Stimulated activated CD4-positive, alpha-beta T cell treated with anti-CD3 and anti-CD28 coated beads, Interleukin-2, amount 100 ng/mL, for 24 hours (primary cell): ENCODE measurements at regions not wholly inside any gene's neighbourhood (a gene's known extent, or its start where the extent isn't known, plus 50 kb on each side); places are given as distances from the start of the nearest gene placed in this dataset.

Experiments used
- DNase-seq, 2 donors: peaks; one replicate each; pipeline ENCODE4 v3.0.0-alpha.2; 2020

DNA sequence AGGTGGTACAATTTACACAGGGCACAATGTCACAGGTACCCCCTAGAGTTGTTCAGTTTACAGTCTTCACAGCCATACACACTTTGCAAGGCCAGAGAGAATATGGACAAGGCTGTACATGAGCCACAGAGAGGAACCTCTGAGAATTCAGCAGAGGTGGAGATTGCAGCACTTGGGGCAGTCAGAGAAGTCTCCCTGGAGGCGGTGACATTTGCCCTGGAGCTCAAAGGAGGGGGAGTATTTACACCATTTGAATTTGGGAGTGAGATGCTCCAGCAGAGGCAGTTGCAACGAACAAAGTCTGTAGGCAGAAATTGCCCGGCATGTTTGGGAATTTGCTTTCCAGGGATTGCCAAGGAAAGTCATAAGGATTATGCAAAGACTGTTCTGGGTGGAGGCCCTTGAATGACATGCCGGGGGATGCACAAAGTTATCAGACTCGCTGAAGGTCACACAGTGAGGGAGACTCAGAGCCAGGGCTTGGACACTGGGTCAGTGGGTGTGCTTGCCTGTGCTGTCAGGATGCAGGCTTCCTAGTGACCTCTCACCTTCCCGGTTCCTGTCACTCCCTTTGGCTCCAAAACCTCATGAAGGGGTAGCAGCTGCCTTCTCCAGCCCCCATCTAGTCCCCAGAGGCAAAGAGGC lies 160.7 kb upstream of the PCBD1 start:
- no peak for DNase-seq

DNA sequence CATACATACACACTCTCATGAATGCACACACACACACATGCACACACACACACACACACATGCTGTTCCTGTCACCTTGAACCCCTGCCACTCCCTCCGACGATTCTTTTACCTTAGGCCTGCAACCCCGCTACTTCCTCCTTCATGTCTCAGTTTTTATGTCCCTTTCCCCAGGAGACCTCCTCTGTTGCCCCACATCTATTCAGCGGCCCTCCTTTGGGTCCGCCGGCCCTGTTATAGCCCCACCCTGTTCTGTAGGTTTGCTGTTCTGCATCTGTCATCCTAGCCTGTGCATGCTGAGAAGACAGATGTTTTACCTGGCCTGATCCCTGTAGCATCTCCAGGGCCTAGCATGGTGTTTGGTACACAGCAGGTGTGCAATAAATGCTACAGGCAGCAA lies 161.6 kb upstream of the PCBD1 start:
- DNase-seq = no peak

DNA sequence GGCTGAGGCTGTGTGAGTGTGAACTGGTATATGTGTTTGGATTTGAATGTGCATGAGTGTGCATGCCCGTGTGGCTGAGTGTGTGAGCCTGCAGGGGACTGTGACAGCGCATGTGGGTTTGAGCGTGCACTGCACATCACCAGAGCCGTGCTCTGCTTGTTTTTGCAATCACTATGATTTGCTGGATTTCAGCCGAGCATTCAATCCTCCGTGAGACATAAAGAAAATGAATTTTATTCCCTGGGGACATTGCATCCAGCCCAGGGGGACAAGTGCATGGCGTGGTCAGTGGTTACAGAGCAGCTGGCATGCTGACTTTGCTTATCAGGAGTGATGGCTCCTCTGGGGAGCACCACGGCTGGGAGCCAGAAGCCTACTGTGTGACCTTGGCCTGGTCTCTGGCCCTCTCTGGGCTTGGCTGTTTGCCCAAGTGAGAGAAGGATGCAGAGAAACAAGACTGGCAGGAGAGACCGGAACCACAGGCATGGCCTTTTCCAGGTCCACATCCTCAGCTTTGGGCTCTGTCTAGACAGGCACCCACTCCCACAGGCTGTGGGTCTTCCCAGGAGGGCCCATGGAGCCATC lies 160.2 kb upstream of the UNC5B start:
- no peak for DNase-seq

DNA sequence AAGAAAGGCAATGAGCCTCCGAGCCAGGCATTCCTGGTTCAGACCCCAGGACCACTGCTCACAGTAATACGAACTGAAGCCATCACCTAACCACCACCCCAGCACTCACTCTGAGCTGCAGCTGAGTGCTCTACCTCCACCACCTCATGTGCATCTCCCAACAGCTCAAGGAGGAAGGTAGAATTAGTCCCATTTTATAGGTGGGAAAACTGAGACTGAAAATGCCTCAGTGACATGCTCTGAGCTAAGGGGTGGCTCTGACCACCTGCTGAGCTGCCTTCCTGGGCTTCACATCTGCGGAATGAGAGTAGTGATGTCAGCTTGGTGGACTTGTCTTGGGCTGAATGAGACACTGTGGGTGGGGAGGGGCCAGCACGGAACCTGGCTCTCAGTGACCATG lies 159.7 kb upstream of the UNC5B start:
- no peak for DNase-seq

DNA sequence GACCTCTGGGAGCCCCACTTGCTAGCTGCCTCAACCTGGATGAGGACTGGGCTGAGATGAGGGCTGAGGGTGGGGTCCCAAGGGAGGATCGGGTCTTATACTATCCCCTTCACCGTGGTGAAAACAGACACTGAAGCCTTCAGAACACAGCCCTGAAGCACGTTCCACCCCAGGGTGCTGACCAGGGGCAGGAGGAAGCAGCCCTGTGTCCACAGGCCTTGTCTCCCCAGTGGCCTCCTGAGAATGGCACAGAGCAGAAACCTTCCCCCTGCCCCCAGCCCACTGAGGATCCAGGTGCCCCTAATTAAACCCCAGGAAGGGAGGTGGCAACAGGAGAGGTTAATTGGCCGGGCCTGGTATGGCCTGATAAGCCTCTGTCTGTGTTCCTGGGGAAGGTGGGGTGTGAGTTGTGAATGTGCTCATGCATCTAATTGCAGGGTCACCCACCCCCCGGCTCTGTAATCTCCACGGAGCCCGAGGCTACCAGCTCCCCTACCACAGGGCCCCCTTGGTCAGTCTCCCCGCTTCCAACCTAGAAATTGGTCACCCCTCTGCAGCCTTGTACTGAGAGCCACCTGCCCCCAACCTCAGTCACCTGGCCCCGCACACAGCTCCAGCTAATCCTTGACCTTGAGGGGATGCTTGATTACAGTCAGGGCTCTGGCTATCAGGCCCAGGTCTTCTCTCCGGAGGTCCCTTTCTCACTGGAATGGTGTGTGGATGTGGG lies 159.0 kb upstream of the UNC5B start:
- DNase-seq = no peak

DNA sequence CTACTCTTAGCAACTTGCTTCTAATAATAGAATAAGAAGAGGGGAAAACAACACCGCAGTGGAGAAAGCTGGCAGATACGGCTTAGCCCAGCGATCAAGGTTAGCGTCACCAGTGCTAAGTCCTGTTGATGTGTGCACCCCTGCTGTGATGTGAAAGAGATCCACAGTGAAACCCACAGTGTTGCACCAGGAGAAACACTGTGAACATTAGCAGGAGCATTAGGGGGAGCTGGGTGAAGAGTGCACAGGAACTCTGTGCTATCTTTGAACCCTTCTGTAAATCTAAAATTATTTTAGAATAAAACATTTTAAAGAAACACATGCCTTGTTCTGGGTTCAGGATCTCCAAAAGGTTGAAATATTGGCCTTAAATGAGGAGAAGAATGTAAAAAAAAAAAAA lies 154.1 kb upstream of the UNC5B start:
- no peak for DNase-seq

DNA sequence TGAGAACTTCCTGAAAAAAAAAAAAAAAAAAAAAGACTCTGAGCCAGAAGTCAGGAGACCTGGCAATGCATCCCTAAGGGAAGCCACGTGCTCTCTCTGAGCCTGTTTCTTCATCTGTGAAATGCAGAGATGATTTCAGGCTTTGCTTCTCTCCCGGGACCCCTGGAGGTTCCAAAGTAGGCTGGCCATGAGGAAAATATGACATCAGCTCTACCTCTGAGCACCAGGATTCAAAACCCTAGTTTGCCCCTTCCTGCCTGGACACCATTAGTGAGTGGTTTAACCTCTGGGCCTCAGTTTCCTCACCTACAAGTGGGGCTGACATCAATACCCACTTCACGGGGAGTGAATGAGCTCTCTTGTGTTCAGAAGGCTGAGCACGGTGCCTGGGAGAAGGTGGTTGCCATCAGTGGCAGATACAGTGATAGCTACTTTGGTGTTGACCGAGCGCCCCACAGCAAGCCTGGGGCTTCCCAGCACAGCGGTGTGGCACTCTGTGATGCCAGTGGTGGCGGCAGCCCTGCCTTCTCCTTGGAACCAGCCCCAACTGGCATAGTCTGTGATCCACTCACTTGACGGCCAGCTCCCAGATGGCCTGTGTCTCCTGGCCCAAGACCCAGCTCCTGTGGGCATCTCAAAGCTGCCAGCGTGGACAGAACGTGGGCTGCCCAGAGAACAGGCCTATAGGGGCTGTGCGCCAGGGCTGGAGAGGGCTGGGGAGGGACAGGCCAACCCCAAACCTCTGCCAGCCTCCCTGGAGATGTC lies 153.1 kb upstream of the UNC5B start:
- no peak for DNase-seq

DNA sequence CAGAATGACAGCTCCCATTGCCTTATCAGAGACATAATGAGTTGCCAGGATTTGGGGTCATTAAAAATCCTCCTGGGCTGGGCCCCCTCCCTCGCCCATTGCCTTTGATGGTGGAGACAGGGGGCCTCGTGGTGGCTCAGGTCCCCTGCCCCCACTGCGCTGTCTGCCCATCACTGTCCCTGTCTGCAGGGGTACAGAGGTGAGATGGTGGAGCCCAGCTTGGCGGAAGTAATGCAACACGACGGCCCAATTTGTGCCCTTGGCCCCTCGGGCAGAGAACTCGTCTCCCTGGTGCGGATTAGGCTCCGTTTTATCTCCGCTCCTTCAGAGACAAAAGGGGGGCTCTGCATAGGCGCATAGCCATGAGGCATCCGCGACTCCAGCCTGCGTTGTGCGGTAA lies 152.4 kb upstream of the UNC5B start:
- no peak for DNase-seq

DNA sequence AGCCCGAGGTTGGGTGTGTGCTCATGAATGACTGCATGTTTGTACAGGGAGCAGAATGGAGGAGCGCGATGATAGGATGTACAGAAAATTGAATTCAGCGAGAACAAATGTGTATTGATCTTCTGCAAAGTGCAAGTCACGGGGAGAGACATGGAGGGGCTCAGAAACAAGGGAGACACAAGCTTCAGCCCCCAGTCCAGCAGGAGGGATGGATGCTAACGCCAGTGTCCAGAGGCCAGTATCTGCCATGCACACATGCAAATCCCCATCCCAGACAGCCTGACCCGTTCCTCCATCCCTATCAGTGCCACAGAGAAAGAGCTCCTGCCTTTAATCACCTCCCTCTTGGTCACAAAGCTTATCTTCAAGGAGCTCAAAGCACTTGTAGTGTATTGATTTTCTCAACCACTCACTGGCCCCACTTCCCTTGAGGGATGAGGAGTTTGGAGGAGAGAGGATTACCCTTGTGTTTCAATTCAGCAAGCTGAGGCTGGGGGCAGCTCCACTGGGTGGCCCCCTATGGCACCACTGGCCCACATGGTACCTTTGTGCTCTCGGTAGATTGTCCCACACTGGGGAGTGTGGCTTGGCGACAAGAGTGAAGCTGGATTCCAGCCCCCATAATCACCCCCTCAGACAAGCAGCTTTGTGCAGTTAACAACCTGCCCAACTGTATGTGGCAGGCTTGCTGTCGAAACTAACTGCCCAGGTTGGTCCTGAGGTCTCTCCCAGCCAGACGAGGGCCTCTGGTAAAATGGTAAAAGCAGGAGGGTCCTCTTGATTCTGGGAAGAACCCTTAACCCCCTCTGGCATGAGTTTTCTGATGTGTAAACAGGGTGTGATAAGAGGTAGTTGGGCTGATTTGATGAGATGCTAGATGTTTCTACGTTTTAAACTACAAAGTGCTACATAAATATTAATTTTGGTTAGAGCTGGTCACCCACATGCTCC lies 151.6 kb upstream of the UNC5B start:
- DNase-seq = no peak

DNA sequence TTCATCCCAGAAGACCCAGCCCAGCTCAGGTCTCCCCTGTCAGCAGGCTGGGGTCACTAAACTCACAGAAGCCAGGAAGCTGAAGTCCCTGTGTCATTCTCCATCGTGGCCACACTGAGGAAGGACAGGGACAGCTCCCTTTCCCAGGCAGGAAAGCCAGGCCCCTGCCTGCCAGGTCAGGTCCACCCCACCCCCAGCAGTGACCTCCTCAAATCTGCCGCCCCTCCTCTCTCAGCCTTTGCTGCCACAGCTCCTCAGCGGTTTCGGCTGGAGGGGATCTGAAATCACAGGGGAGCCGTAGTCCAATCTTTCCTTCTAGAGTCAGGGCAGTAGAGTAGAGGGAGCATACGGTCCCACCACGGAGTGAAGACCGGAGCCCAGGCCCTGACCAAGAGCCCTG lies 150.9 kb upstream of the UNC5B start:
- DNase-seq = no peak

DNA sequence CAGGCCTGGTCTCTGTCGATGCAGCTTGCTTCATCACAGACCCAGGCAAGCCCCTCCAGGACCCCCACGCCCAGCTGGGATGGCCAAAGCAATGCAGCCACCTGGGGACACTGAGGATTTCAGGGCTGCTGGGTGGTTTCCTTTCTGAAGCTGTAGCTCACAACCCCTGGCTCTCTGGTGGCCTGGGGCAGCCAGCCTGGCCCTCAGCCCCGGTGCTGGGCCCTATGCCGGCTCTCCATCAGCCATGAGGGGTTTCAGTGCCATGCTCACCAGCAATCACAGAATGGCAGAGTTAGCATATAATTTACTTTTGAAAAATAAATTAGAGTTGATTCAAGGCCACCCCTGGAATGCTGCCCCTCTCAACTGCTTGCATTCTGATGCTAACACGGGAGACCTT lies 150.2 kb upstream of the UNC5B start:
- no peak for DNase-seq

DNA sequence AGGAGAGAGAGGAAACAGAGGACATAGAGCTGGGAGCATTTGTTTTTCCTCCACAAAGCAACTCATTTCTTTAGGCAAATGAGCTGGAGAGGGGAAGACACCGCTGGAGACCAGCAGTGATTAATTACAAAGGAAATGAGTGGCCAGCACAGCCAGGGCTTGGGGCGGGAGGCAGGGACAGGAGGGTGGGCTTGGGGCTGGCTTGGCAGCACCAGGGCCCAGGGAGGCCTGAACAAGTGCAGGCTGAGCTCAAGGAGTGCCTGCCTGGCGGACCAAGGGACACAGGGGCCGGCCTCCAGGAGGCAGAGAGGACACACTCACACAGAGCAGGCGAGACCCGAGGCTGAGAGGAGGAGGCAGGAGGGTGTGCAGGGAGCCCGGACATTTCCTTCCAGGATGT lies 149.0 kb upstream of the UNC5B start:
- DNase-seq = no peak

DNA sequence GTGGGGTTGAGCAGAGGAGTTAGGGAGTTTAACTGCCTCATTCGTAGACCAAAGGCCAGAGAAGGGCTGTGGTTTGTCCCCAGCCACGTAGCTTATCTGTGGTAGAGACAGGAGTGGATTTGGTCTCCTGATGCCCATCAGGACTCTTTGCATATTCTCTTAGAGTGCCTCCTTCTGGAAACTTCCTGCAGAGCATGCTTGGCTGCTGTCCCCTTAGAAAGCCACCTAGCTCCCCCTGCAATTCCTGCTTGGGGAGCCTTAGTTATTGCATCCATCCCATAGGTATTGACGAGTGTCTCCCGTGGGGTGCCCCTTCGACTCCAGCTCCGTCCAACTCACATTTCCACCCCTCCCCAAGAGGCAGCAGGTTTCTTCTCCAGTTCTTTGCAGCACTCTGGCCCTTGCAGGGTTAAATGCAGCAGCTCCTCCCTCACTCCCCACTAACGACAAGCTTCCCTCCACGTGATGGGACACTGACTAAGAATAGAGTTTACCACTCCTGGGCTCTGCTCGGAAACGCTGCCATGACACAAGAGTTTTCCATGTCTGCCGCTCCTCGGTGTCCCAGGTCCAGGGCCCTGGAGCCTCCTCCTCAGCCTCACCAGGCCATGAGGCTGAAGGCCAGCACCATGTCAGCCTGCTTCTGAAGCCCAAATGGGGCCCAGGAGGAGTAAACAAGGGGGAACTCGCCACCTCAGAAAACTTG lies 147.8 kb upstream of the UNC5B start:
- DNase-seq = no peak

DNA sequence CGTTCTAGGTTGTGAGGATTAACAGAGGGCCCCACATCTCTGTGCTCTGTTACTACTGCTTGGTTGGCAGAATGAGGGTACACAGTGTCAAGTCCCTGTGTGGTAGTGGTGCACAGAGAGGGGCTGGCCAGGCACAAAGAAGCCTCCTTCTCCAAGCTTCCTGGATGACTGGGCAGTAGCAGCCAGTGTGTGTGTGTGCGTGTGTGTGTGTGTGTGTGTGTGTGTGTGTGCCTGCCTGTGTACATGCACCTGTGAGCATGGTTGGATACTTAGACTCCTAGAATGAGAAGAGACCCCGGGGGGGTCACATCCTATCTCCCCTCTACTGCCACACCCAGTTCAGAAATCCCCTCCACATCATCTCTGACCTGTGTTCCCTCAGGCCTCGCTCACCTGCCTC lies 146.7 kb upstream of the UNC5B start:
- no peak for DNase-seq

DNA sequence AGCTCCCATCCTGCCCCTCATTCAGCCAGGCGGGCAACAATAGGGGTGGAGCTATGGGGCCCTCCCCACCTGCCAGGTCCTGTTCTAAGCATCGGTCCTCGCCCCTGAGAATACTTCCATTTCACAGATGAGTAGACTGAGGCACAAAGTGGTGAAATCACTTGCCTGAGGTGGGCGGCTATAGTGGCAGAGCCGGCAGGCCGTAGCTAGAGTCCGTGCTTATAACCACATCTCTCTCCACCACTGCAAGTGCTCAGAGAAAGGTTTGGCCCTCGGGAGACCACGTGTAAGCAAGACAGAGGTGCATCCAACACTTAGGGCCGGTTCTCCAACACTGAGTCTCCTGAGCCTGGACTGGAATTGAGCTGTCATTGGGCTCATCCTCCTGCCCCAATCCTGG lies 145.8 kb upstream of the UNC5B start:
- DNase-seq = no peak

DNA sequence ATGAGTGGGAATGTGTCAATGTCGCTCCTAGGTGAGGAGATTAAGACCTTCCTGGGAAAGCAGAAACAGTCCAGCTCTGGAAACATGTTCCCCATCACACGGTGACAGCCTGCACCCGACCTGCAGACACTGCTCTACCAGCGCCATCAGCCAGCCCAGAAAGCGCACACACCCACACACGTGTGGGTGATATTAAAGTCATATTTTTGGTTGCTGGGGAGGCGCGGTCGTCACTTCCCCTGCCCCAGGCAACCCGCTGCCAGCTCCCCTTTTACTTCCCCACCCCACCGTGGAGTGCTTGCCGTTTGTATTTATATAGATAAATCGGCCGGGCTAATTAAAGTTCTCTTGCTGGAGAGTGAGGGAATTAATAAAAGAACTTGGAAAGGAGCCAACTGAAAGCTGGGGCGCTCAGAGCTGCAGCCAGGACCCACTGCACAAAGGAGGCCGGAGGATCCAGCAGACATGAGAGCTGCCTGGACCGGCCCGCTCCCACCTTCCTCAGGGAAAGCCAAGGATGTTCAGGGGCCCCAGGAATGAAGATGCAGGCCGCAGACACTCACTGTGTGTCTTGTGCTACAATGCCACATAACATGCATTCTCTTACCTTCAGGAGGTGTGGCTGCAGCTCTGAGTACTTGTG lies 145.2 kb upstream of the UNC5B start:
- DNase-seq = no peak

DNA sequence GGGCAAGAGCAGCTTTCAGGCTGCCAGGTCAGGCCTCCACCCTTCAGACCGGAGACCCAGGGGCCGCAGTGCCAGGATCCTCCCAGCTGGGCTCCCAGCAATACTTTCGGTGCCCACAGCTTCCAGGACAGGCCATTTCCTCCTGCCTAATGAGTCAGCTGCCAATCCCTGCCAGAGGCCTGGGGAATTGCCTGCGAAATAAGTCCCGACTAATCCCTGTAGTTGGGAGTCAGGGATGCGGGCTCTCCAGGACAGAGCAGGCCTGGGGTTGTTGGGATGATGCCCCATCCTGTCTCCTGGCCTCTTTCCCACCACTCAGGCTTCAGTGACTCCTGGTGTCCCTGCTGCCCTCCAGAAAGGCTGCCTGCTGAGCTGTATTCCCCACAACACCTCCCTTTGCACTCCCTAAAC lies 143.5 kb upstream of the UNC5B start:
- DNase-seq = no peak

DNA sequence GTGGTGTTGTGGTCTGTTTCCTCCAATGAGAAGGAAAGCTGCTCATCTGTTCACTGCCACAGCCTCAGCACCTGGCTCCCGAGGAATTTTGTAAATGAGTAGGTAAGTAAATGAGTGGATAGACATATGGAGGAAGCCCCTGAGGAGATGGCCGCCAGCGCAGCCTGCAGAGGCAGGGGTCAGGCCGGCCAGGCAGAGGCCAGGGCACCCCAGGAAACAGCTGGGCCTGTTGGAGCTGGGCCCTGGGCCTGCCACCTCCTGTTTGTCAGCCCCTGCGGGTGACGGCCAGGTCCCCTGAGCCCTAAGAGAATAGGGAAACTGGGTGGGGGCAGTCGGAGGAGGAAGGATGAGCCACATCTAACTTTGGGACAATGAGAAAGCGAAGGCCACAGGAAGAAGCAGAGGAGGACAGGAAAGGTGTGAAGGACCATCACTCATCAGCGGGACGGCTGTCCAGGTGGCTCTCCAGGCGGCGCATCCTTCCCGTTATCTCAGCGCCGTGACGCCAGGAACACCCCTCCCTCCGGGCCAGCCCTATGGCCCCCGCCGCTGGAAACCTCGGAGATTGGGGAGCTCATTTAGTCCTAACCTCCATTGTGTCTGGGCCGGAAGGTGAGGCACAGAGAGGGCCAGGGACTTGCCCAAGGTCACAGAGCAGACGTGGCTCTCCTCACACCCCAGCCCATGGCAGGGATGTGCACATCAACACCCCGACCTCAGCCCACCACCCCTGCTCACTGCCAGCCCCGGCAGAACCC lies 142.3 kb upstream of the UNC5B start:
- no peak for DNase-seq

DNA sequence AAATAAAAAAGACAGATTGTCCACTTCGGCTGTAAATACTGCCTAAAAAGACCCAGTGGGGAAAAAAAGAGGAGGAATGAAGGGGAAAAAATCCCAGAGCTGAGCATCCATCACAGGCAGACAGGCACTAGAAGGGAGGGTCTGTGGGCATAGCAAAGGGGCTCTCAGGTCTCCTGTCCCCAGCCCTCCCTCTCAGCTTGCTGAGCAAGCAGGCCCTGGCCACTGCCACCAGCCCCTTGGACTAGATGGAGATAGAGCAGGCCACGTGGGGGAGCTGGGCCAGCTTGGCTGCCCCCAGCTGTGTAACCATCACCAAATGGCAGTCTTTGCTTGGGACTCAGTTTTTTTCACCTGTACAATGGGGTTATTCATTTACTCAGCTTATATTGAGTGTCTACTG lies 141.6 kb upstream of the UNC5B start:
- no peak for DNase-seq

DNA sequence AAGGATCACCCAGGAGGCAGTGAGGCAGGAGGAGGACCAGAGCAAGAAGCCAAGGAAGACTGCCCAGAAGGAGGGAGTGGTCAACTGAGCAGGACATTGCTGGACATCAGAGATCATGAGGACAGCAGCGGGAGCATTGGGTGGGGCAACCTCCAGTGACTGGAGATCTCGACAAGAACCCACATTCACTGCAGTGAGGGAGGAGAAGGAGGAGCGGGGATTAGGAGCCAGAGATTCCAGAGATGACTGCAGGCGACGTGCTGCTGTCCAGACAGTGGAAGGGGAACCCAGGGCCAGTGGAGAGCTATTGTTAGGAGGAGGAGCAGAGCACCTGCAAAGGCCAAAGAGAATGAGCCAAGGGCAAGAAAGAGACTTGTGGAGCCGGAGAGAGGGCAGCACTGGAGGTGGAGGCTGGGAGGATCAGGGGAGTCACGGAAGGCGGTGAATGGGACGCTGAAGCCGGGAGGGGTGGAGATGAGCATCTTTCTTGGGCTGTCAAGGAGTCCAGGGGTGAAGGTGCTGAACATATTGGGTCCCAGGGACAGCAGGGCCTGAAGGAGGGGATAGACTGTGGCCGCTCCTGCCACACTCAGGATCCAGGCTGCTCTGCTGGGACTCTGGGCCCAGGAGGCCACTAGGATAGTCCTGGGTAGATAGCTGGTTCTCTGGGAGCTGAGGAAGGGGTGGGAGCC lies 140.1 kb upstream of the UNC5B start:
- no peak for DNase-seq
